ENCODE measurements at regions not wholly inside any gene's neighbourhood (a gene's known extent, or its start where the extent isn't known, plus 50 kb on each side); places are given as distances from the start of the nearest gene placed in this dataset.

GRCh38 chr2:5598156-5598555 lies 94.0 kb upstream of the SOX11 start:
- Histone ChIP-seq H3K4me3 (ENCODE audit: low read depth, low read length) (no peak overlapping the region), H3K4me1 (no peaks in the 10 kb centered on the region), H3K27me3 (replicated peaks; ENCODE audit: control insufficient read depth, insufficient read depth, low read length) (no peaks in the 10 kb centered on the region), H3K36me3 (ENCODE audit: control insufficient read depth, insufficient read depth, low read length) (no peaks in the 10 kb centered on the region), H3K9me3 (no peaks in the 10 kb centered on the region)
- Mint-ChIP-seq H3K36me3 (ENCODE audit: insufficient read depth, unreplicated experiment) (no peaks in the 10 kb centered on the region), H3K27ac (ENCODE audit: unreplicated experiment) (no peak overlapping the region), H3K4me3 (ENCODE audit: unreplicated experiment) (no peak overlapping the region), H3K9me3 (ENCODE audit: unreplicated experiment) (peaks cover 9% of the 10 kb centered on the region), H3K27me3 (ENCODE audit: insufficient read depth, unreplicated experiment) (no peaks in the 10 kb centered on the region), H3K4me1 (ENCODE audit: low read depth, unreplicated experiment) (no peaks in the 10 kb centered on the region)
- no TSS peak for BruUV-seq (replicated peaks)
- intact Hi-C loops (cut with micrococcal nuclease; ENCODE audit: unreplicated experiment) = no loop called here
- POLR2A ChIA-PET = no interaction called here
- TF ChIP-seq CTCF (IDR thresholded peaks at IDR 0.05; ENCODE audit: insufficient read depth in 1 of 2, low read depth in 1 of 2, low read length in 1 of 2, severe bottlenecking in 1 of 2, unreplicated experiment in 1 of 2) = no peak
- DNase-seq = no peak
- CTCF ChIA-PET = no interaction called here

- no peaks in the 10 kb centered on the region for H3K36me3 Mint-ChIP-seq (ENCODE audit: insufficient read depth, unreplicated experiment)
- BruUV-seq (replicated peaks) = no TSS peak
- no peaks in the 10 kb centered on the region for H3K4me1 Mint-ChIP-seq (ENCODE audit: low read depth, unreplicated experiment)
- no peak overlapping the region for H3K27ac Mint-ChIP-seq (ENCODE audit: unreplicated experiment)
- H3K4me3 ChIP-seq (ENCODE audit: low read depth, low read length) = no peak overlapping the region
- H3K27me3 Mint-ChIP-seq (ENCODE audit: insufficient read depth, unreplicated experiment) = peaks cover 1% of the 10 kb centered on the region
- no peaks in the 10 kb centered on the region for H3K27me3 ChIP-seq (replicated peaks; ENCODE audit: control insufficient read depth, insufficient read depth, low read length)
- no peaks in the 10 kb centered on the region for H3K4me1 ChIP-seq
- intact Hi-C loops (cut with micrococcal nuclease; ENCODE audit: unreplicated experiment) = no loop called here
- no peak overlapping the region for H3K4me3 Mint-ChIP-seq (ENCODE audit: unreplicated experiment)
- H3K9me3 Mint-ChIP-seq (ENCODE audit: unreplicated experiment) = peaks cover 7% of the 10 kb centered on the region
- DNase-seq = no peak
- no peak for TF ChIP-seq CTCF (IDR thresholded peaks at IDR 0.05; ENCODE audit: insufficient read depth in 1 of 2, low read depth in 1 of 2, low read length in 1 of 2, severe bottlenecking in 1 of 2, unreplicated experiment in 1 of 2)
- CTCF ChIA-PET = no interaction called here
- H3K9me3 ChIP-seq = no peaks in the 10 kb centered on the region
- POLR2A ChIA-PET = no interaction called here
- H3K36me3 ChIP-seq (ENCODE audit: control insufficient read depth, insufficient read depth, low read length) = no peaks in the 10 kb centered on the region
Observed at GRCh38 chr2:5609201-5609600, 83.0 kb upstream of the SOX11 start.

GRCh38 chr2:5612666-5613065 lies 79.5 kb upstream of the SOX11 start:
- Mint-ChIP-seq H3K4me3 (ENCODE audit: unreplicated experiment) (no peak overlapping the region), H3K27ac (ENCODE audit: unreplicated experiment) (no peak overlapping the region), H3K36me3 (ENCODE audit: insufficient read depth, unreplicated experiment) (no peaks in the 10 kb centered on the region), H3K4me1 (ENCODE audit: low read depth, unreplicated experiment) (no peaks in the 10 kb centered on the region), H3K27me3 (ENCODE audit: insufficient read depth, unreplicated experiment) (peaks cover 8% of the 10 kb centered on the region), H3K9me3 (ENCODE audit: unreplicated experiment) (peaks cover 9% of the 10 kb centered on the region)
- intact Hi-C loops (cut with micrococcal nuclease; ENCODE audit: unreplicated experiment) = no loop called here
- CTCF ChIA-PET = no interaction called here
- no peaks in the 10 kb centered on the region for H3K4me1 ChIP-seq
- H3K9me3 ChIP-seq = no peaks in the 10 kb centered on the region
- no peak for DNase-seq
- BruUV-seq (replicated peaks) = no TSS peak
- H3K36me3 ChIP-seq (ENCODE audit: control insufficient read depth, insufficient read depth, low read length) = no peaks in the 10 kb centered on the region
- H3K27me3 ChIP-seq (replicated peaks; ENCODE audit: control insufficient read depth, insufficient read depth, low read length) = no peaks in the 10 kb centered on the region
- H3K4me3 ChIP-seq (ENCODE audit: low read depth, low read length) = no peak overlapping the region
- POLR2A ChIA-PET = no interaction called here
- no peak for TF ChIP-seq CTCF (IDR thresholded peaks at IDR 0.05; ENCODE audit: insufficient read depth in 1 of 2, low read depth in 1 of 2, low read length in 1 of 2, severe bottlenecking in 1 of 2, unreplicated experiment in 1 of 2)

Data from Caco-2 (cell line).